Upper lobe of left lung (tissue), 6 donors: ENCODE measurements at regions not wholly inside any gene's neighbourhood (a gene's known extent, or its start where the extent isn't known, plus 50 kb on each side); places are given as distances from the start of the nearest gene placed in this dataset.

ENCODE experiments used
- ATAC-seq, 2 donors: fragments of 200-7000 bp; cut with Tn5 transposase; one replicate each; pipeline ENCODE4 v1.9.1; 2022; ENCODE audit warnings: mild to moderate bottlenecking in 2 of 2, moderate library complexity in 2 of 2; ENCODE audit not compliant: low FRiP score in 2 of 2
- DNase-seq, 2 donors: peaks; one replicate each; pipeline ENCODE4 v3.0.0-alpha.2; 2019 to 2020
- H3K27ac ChIP-seq, 4 donors: fragments of 200-600 bp; sonication (generic); one replicate each; pipeline ENCODE4 v1.5.1; 2016 to 2019
- H3K27me3 ChIP-seq, 4 donors: fragments of 200-600 bp; sonication (generic); one replicate each; pipeline ENCODE4 v1.5.1; 2017 to 2019
- H3K36me3 ChIP-seq, 4 donors: fragments of 200-600 bp; sonication (generic); one replicate each; pipeline ENCODE4 v1.5.1; 2016 to 2019
- H3K4me1 ChIP-seq, 4 donors: fragments of 200-600 bp; sonication (generic); one replicate each; pipeline ENCODE4 v1.5.1; 2018 to 2019
- H3K4me3 ChIP-seq, 4 donors: fragments of 200-600 bp; sonication (generic); one replicate each; pipeline ENCODE4 v1.5.1; 2017 to 2019; ENCODE audit warnings: mild to moderate bottlenecking in 2 of 4, moderate library complexity in 1 of 4
- H3K9me3 ChIP-seq, 4 donors: fragments of 200-600 bp; sonication (generic); one replicate each; pipeline ENCODE4 v1.5.1; 2018 to 2019
- CTCF ChIP-seq, 6 experiments: fragments of 450-650 bp in 4 of 6; fragments of 200-600 bp in 2 of 6; sonication (generic) in 2 of 6; IDR thresholded peaks; one replicate each; pipeline ENCODE4 v1.5.1; 2016 to 2019; ENCODE audit warnings: antibody characterized with exemption in 6 of 6
- EP300 ChIP-seq, 4 donors: sonication (generic); formaldehyde crosslinking; IDR thresholded peaks; one replicate each; pipeline ENCODE4 v1.5.1; 2017; ENCODE audit warnings: antibody characterized with exemption in 4 of 4, control low read depth in 2 of 4
- POLR2A ChIP-seq, 4 donors: fragments of 450-650 bp; IDR thresholded peaks; one replicate each; pipeline ENCODE4 v1.5.1; 2016 to 2017; ENCODE audit warnings: antibody characterized with exemption in 4 of 4, mild to moderate bottlenecking in 2 of 4
- POLR2AphosphoS5 ChIP-seq, 2 donors: sonication (generic); formaldehyde crosslinking; IDR thresholded peaks; one replicate each; pipeline ENCODE4 v1.5.1; 2017; ENCODE audit warnings: antibody characterized with exemption in 2 of 2
- WGBS, 2 donors: methylation state at CpG; one replicate each; pipeline ENCODE4 v1.1.5; 2017 to 2018; 5-methylcytosine and 5-hydroxymethylcytosine counted together
- donor health status: DM: no; HTN: no; CAD: no; lungs with moderate emphysema.
- donor health status: DM: no; HTN: yes; CAD: no; lungs with severe emphysema.

- Histone ChIP-seq H3K36me3 (no peaks in the 10 kb centered on the region), H3K27me3 (no peaks in the 10 kb centered on the region), H3K4me1 (no peaks in the 10 kb centered on the region), H3K4me3 (no peak overlapping the region), H3K27ac (no peak overlapping the region), H3K9me3 (no peaks in the 10 kb centered on the region)
- WGBS, 2 donors: 82 to 83% methylated on average over 1 of the region's 1 CpG
- ATAC-seq (no peak), DNase-seq (no peak)
- no peak for TF ChIP-seq POLR2AphosphoS5 (IDR thresholded peaks at IDR 0.05)
- TF ChIP-seq CTCF (IDR thresholded peaks at IDR 0.05): no peak
- no peak for TF ChIP-seq POLR2A (IDR thresholded peaks at IDR 0.05)
- no peak for TF ChIP-seq EP300 (IDR thresholded peaks at IDR 0.05)
Observed at GRCh38 chr5:167052791-167053190, 1238.7 kb upstream of the WWC1 start.

GRCh38 chr5:167057665-167058064, 1233.8 kb upstream of the WWC1 start:
- Histone ChIP-seq H3K4me1 (no peaks in the 10 kb centered on the region), H3K36me3 (no peaks in the 10 kb centered on the region), H3K9me3 (no peaks in the 10 kb centered on the region), H3K27ac (no peak overlapping the region), H3K4me3 (no peak overlapping the region), H3K27me3 (no peaks in the 10 kb centered on the region)
- ATAC-seq: peak in 1 of 2 donors; percentile 48
- DNase-seq: no peak
- no peak for TF ChIP-seq EP300 (IDR thresholded peaks at IDR 0.05)
- no peak for TF ChIP-seq POLR2AphosphoS5 (IDR thresholded peaks at IDR 0.05)
- TF ChIP-seq POLR2A (IDR thresholded peaks at IDR 0.05): no peak
- TF ChIP-seq CTCF (IDR thresholded peaks at IDR 0.05): no peak

GRCh38 chr5:167061695-167062094, 1229.8 kb upstream of the WWC1 start:
- DNase-seq: no peak
- no peak for ATAC-seq
- no peaks in the 10 kb centered on the region for H3K27me3 ChIP-seq
- no peaks in the 10 kb centered on the region for H3K4me1 ChIP-seq
- TF ChIP-seq POLR2AphosphoS5 (IDR thresholded peaks at IDR 0.05): no peak
- no peak for TF ChIP-seq CTCF (IDR thresholded peaks at IDR 0.05)
- no peak for TF ChIP-seq EP300 (IDR thresholded peaks at IDR 0.05)
- no peak for TF ChIP-seq POLR2A (IDR thresholded peaks at IDR 0.05)
- H3K36me3 ChIP-seq: no peaks in the 10 kb centered on the region
- H3K9me3 ChIP-seq: no peaks in the 10 kb centered on the region
- no peak overlapping the region for H3K4me3 ChIP-seq
- 36 to 41% methylated on average over 4 of the region's 4 CpGs for WGBS, 2 donors
- no peak overlapping the region for H3K27ac ChIP-seq

GRCh38 chr5:167063116-167063515, 1228.3 kb upstream of the WWC1 start:
- Histone ChIP-seq H3K36me3 (no peaks in the 10 kb centered on the region), H3K27me3 (no peaks in the 10 kb centered on the region), H3K27ac (no peak overlapping the region), H3K4me3 (no peak overlapping the region), H3K9me3 (no peaks in the 10 kb centered on the region), H3K4me1 (no peaks in the 10 kb centered on the region)
- 53 to 62% methylated on average over 4 of the region's 4 CpGs for WGBS, 2 donors
- TF ChIP-seq EP300 (IDR thresholded peaks at IDR 0.05): no peak
- TF ChIP-seq POLR2A (IDR thresholded peaks at IDR 0.05): no peak
- TF ChIP-seq CTCF (IDR thresholded peaks at IDR 0.05): no peak
- no peak for TF ChIP-seq POLR2AphosphoS5 (IDR thresholded peaks at IDR 0.05)
- DNase-seq (no peak), ATAC-seq (no peak)

GRCh38 chr5:167063788-167064187, 1227.7 kb upstream of the WWC1 start:
- H3K4me3 ChIP-seq: no peak overlapping the region
- H3K27ac ChIP-seq: no peak overlapping the region
- WGBS, 2 donors: 65 to 75% methylated on average over 8 of the region's 8 CpGs
- H3K36me3 ChIP-seq: no peaks in the 10 kb centered on the region
- no peaks in the 10 kb centered on the region for H3K27me3 ChIP-seq
- no peak for TF ChIP-seq POLR2A (IDR thresholded peaks at IDR 0.05)
- no peak for TF ChIP-seq CTCF (IDR thresholded peaks at IDR 0.05)
- no peak for TF ChIP-seq EP300 (IDR thresholded peaks at IDR 0.05)
- H3K9me3 ChIP-seq: no peaks in the 10 kb centered on the region
- ATAC-seq (no peak), DNase-seq (no peak)
- no peaks in the 10 kb centered on the region for H3K4me1 ChIP-seq
